HG02938 (cell line): ENCODE measurements at regions not wholly inside any gene's neighbourhood (a gene's known extent, or its start where the extent isn't known, plus 50 kb on each side); places are given as distances from the start of the nearest gene placed in this dataset.

ENCODE experiments used
- ATAC-seq: cut with Tn5 transposase; IDR thresholded peaks from one replicate; pipeline ENCODE4 v1.9.1; 2021; ENCODE audit warnings: mild to moderate bottlenecking, moderate library complexity; ENCODE audit not compliant: unreplicated experiment

DNA sequence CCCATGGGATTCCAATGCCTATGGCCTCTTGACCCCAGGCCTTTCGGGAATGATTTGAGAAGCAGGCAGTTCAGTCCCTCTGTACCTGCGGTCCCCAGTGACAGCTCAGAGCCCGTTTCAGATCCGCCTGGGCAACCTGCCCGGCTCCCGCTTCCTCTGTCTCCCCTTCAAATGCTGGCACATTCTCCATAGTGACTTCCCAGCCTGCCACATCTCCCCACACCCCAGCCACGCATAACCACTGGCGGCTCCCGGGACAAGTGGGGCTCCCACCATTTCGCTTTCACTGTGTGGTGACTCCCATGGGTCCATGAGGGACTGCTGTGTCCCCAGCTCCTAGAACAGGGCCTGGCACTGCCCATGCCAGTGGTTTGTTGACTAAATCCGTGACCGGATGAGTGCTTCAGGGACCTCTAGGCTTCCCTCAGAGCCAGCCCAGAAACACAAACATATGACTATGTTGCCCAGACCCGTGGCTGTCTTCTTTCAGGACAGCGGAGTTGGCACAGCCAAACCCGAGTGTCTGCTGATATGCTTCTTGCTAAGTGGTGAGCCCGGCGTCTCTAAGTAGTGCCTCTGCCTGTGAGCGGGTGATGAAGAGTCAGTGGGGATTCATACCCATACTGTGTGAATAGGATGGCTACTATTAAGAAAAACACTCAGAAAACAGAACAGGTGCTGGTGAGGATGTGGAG lies 91.2 kb downstream of the GLI2 start:
- ATAC-seq = no peak

DNA sequence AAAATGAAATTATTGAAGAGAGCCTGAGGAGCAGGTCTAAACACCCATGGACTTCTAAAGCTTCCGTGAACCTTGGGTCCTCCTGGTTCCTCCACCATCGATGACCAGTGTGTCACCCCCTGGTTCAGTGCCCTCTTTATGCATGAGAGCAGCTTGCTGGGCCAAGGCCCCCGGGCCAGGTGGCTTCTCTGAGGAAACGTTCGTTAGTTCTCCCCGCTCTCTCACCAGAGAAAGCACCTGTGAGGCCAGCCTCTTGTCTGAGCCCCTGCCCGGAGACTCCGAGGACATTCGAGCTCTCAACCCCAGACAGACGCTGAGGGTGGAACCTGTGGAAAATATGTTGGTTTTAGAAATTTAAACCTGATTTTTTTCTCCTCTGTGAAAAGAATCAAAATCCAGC lies 92.4 kb downstream of the GLI2 start:
- ATAC-seq = no peak

DNA sequence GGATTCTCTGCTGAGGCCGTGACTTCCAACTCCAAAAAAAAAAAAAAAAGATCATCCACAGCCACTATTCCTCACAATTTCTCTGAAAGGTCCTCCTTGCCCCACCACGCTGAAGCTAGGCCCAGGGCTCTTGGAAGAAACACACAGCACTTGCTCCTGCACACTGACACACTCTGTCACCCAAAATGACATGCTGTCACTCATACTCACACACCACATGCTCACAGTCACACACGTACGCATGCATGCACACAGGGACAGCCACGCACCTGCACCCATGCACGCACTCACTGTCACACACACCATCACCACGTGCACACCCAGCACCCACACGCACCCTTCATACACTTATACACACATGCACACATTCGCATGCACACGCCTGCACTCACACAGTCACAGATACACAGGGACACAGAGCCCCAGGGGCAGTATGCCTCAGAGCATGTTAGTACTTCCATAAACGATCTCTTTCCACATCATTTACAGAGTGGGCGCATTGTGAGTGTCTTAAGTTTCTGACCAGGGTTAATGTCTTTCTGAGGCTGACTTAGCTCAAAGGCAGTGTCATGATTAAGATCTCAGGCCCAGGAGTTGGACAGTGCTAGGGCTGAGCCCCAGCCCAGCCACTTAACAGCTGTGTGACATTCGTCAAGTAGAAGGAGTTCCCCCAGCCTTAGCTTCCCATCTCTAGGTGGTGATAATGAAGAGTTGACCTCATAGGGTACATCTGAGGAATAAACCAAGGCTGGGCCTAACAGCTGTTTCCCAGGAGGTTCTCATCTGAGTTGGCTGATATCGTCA lies 93.4 kb downstream of the GLI2 start:
- ATAC-seq = no peak

DNA sequence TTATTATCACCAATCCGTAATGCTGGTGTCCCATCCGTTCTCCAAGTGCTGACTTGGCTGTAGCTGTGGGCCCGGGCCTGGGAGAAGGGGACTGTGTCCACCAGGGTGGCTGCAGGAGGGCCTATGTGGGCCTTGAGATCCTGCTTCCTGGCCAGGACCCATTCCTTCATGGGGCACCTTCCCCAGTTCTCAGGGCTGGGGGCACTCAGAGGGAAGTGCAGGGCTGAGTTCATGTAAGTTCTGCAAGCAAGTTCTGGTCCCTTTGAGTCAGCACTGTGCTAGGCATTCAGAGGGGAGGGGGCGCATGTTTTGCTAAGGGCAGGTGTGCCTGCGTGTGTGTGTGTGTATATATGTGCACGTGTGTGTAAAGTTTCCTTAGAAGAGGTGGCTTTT lies 94.0 kb downstream of the GLI2 start:
- ATAC-seq = no peak

DNA sequence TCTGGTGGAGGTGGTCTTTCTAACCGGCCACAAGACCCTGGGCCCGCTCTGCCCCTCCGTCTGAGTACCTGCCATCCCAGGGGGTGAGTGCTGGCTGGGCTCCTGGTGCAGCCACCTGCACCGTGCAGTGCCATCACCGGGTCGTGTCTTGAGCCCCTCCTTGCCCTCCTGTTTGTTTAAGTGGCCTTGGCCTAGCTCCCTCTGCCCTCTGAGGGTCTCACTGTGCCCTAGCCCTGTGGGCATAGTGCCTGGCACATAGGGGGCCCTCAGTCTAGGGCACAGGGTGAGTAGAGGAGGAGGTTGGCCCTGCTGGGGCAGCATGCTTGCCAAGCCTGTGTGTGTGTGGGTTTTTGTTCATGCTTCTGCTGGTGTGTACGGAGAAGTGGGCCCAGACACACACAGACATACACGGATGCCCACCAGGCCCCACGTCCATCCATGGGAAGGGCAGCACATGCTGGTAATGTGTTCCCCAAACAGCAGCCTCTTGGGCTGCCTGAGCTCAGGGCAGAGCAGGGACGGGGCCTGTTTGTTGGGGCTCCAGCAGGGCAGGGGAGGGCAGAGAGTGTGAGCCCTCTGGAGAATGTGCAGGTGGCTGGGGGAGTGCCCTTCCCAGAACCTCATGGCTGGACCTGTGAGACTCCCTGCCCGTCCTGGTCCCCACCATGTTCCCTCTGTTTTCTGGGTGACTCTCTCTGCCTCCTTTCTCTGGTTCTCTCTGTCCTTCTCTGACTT lies 94.6 kb downstream of the GLI2 start:
- no peak for ATAC-seq

DNA sequence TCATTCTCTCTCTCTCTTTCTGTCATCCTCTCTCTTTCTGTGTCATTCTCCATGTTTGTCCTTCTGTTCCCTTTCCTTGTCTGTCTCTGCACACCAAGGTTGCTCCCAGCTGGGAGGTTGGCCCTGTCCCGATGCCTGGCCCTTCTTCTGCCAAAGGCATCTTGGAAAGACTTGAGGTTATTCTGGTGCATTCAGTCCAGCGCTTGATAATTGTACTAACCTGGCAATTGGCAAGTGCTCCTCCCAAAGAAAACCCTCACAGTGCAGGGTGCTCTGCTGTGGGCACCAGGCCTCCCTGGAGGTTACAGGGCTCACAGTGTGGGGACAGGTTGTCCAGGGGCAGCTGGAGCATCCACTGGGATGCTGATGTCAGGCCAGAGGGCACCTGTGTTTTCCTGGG lies 95.4 kb downstream of the GLI2 start:
- ATAC-seq = no peak

DNA sequence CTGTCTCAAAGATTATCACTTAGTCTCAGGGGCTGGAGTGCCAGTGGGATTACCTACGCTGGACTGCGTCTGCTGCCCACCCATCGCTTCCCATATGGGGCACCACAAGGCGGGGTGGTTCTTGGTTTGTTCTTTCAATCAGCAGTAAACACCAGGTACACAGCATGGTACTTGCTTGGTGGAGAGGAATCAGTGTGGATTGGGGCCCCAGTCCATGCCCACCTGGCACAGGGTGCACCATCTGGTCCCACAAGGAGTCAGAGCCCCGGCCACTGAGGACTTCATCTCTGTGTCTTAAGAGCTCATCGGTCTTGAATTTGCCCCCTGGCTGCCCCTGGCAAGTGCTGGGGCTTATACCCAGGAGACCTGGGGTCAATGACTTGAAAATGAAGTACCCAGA lies 96.2 kb downstream of the GLI2 start:
- no peak for ATAC-seq

DNA sequence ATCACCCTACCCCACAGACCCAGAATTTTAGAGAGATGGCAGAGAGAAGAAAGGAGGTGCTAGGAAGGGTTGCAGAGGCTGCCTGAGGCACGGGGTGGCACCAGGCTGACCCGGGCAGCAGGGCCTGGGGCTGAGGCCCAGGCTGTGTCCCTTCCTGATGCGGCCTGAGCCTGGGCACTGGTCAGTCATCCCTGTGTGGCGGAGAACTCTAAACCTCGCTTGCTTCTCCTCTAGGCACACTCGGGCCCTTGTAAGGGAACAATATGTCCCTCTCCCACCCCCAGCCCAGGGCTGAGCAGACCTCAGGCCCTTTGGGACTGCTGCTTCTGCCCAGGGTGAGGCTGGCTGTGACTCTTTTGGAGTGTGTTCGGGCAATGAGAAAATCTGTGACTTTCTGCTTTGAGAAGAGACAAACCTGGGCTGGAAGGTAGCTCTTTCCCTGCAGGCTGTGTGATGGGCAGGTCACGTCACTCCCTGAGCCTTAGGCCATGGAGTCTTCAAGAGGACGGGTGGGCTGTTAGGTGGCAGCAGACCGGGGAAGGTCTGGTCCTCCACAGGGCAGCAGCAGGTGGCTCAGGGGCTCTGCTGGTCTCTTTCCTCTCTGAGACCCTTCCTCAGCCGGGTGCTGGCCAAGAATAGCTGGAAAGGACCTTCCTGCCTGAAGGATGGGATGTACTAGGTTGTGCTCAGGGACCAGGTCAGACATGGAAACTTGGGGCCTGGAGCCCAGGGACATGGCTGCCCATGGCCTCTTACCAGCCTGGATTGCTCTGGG lies 96.8 kb downstream of the GLI2 start:
- ATAC-seq = no peak

DNA sequence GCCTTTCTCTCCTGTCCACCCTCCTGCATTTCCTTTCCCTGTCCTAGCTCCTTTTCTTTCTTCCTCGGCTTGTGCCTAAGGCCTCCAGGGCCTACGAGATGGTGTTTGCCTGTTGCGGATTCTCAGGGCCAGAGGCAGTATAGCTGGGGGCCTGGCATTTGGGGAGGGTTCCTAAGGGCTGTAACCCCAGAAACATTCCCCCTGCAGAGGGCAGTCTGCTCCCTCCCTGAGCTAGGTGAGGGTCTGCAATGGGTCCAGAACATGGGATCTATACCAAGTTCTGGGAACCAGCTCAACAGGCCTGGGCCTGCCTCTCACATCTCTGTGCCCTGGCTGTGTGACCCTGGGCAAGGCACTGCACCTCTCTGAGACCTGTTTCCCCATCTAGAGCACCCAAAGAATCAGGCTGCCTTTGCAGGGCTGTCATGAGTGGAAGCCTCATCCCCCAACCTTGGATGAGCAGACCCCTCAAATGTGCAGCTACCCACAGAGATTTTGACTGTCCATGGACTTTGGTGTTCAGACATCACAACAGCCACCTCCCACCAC lies 97.5 kb downstream of the GLI2 start:
- ATAC-seq = no peak

DNA sequence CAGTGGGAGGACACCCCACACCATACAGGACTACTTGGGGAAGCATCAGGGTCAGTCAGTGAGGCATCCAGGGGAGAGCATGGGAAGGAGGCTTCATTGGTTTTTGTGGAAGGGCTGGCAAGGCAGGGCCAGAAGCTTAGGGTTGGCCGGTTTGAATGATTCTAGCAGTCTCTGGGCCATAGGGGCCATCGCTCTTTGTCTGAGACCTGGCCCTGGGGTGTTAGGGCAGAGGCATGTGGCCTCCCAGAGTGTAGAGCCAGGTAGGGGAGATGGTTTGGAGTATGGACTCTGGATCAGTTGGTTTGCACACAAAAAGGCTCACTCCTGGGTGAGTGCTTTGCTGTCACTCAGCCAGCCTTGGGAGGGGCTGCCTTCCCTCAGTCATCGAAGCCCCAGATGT lies 98.5 kb downstream of the GLI2 start:
- ATAC-seq = no peak

DNA sequence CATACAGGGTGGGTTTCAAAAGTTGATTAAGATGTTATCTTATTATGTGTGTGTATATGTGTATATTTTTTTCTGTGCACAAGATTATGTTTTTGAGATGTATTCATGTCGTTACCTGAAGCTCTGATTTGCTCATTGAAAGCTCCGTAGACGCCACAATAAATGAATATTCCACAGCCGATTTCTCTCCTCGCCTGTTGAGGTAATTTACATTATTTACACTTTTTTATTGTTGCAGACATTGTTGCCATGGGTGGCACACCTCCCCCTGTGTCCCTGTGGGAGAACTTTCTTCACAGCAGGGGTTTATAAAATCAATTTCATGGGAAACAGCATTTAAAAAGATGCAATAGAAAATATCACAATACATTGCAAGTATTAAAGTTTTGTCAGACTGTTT lies 100.6 kb downstream of the GLI2 start:
- ATAC-seq = no peak

DNA sequence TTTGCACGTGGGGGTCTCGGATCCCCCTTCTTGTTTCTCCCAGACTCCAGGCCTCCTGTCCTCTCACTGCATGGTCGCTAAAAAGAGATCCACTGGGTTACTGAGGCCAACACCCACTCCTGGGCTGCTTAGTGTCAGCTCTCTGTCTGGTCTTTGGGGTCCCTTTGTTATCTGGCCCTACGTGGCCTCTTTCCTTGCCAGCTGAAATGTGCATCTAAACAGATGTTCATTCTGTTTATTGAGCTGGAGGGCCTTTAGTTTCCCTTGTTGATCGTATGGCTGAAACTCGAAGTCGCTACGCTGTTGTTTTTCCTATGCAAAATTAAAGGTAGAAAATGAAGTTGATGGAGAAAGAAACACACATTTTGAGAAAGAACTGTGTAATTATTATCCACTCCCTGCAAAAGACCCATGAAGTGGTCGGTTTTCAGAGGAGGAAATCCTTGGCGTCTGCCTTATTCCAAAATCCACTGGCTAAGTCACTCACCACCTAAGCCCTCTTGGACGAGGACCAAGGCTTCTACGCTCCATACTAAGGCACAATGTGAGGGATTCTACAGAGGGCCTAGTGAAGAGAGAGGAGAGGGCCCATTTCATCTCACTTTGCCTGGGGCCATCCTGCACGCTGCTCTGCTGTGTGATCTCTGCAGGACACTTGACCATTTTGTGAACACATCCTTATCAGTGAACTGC lies 105.3 kb downstream of the GLI2 start:
- no peak for ATAC-seq

DNA sequence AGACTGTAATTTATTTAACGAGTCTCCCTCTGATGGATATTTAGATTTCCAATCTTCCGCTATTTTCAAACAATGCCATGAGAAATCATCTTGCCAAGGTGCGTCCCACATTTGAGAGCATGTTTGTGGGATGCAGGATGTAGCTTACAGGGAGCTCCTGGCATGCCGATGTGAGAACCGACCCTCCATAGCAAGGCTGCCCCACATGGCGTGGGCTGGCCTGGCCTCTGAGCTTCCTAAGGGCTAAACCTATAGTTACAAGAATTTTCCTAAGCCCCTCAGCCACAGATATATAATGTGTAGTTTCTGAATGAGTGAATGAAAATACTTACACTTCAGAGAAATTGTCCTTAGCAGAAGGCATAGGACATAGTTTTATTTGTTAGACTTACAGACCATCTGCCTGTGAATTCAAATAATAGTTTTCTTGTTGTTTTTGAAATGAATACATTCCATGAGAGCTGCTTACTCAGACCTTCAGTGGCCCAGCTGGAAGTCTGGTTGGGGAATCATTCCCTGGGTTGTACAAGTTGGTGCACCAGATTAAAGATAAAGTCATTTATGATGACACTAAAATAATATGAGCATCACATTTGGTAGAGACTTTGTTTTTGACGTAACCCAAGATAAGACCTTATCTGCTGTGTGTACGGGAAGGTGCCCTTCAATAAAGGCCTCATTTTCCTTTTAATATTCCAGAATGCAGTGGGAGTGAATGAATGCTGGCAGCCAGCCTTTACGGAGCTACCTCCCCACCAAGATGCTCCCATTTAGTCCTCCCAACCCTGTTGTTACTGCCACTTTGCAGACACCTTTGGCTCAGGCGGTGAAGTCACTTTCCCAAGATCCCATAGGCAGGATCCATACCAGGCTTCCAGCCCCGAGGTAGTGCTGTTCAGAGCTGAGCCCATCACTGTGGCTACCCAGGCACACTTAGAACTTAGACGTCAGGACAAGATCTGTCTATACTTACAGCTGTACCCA lies 107.1 kb downstream of the GLI2 start:
- no peak for ATAC-seq

DNA sequence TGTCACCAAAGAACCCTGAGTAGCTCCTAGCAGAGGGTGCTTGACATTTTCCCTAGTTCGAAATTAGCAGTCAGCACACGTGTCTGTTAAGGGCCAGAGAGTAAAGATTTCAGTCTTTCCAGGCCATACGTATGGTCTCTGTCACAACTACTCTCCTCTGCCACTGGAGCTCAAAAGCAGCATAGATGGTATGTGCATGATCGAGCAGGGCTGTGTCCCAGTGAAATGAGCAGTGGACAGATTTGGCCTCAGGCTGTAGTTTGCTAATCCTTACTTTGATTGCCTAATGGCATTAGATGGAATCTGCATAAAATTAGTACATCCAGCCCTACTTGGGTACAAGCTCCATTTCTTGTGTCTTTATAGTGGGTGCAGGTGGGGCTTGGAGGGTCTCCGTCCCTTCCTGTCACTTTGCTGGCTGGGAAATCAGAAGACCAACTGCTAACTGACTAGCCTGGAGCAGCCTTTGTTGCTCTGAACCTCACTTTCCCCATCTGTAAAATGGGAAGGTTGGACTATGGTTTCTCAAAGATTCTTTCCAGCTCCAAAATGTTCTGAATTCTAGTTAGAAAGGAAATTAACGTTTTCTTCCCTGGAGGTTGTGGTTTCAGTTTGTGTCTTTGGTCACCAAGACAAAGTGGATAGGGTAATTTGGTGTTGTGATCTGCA lies 108.5 kb downstream of the GLI2 start:
- ATAC-seq = no peak

DNA sequence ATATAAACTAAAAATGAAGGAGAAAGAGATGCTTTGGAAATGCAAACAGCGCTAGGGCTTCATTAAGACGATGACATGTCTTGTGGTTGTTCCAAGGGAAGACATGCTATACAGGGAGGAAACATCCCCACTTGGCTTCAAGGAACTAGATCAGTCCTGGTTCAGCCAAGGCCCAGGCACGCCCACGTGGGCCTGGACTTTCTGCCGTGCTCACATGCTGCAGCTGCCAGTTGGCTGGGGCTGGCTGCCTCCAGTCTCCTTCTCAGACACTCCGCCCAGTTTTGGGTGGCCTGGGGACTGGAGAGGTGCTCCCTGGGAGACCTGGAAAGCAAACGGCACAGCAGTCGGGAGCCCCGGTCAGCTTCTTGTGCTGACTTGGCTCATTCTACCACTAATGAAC lies 109.6 kb downstream of the GLI2 start:
- ATAC-seq = no peak

DNA sequence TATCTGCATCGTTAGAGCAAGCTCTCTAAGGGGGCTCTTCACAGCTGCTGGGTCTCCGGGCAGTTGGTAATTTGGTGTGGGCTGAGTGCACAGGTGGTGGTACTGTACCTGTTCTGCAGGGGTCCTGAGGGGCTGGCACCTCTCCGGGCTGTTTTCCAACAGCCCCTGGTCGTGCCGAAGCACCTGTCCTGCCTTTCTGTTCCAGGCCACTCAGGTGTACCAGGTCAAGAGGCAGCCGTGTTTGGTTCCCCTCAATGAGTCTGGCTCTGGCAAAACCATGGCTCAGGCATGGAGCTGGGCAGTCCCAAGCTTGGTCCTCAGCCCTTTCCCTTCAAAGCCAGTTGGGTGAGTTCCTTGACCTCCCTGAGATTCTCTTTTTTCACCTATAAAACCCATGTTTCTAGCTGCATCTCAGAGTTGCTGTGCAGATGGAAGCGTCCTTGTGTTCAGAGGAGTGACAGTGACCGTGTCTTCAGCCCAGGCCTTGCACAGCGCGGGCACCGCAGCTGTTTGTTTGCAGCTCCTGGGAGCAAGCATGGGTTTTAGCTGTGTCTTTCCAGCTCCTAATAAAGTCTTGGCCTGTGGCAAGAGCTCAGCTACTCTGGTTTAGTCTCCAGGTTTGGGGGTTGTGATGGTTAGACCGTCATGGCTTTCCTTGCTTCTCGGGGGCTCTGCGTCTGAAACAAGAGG lies 110.9 kb downstream of the GLI2 start:
- ATAC-seq = no peak

DNA sequence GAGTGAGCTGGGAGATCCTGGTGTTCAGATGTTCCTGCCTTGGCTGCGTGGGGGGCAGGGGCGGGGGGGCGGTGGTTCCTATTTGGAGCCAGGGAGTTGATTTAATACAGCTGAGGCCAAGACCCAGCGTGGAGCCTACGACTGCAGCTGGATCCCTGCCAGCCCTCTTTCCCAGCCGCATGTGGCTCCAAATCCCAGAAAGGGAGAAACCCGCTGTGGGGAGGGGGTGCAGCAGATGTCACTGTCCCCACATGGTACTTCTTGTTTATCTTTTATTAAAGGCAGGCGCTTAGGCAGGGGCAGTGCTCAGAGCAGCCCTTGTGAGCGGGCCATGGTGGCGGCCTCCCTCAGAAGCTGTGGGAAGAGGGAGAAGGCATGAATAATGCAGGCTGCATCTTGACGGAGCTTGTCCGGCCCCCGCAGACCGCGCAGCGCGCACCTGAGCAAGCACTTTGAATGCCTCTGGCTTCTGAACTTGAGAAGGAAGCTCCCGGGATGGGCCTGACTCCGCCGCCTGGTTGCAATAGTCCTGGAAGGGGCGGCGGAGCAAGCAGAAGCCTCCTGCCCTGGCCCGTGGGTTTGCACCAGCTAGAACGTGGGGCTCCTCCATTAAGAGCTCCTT lies 112.1 kb downstream of the GLI2 start:
- no peak for ATAC-seq

DNA sequence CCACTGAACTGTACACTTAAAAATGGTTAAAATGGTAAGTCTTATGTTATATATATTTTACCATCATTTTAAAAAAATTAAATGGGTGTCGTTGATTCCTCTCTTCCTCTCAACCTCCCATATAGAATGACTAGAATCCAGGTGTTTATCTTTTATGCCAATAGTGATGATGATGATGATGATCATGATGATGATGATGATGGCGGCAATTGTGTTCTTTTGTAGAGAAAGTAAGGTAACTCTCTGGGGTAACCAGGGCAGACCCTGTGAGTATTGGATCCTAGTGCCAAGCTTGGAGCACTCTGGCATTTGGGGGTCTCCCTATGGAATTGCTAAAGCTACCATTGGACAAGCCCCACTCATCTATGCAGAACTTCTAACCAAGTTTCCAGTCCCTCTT lies 113.6 kb downstream of the GLI2 start:
- ATAC-seq = no peak
